HepG2 (cell line): ENCODE measurements at regions not wholly inside any gene's neighbourhood (a gene's known extent, or its start where the extent isn't known, plus 50 kb on each side); places are given as distances from the start of the nearest gene placed in this dataset.

Experiments
- ATAC-seq: fragments of 200-7000 bp; cut with Tn5 transposase; 3 replicates; pipeline ENCODE4 v1.9.1; 2020; ENCODE audit warnings: mild to moderate bottlenecking, moderate library complexity
- BruUV-seq: library from RNA; stranded (reverse); fragments of 400-500 nt; replicated peaks from 2 replicates; lab custom pipeline; 2021; lab: Mats Ljungman, UMichigan
- CTCF ChIA-PET: fragments of 300-600 bp; formaldehyde crosslinking; extraction: SDS; loops from one replicate; lab custom pipeline; 2021; ENCODE audit warnings: low total read pairs, inconsistent platforms, low intra/inter-chr PET ratio; lab: Yijun Ruan, JAX
- POLR2A ChIA-PET: fragments of 350-600 bp; sonication (Branson Sonifier 250); formaldehyde crosslinking; loops from one replicate; lab custom pipeline; 2020; ENCODE audit warnings: antibody characterized with exemption, inconsistent platforms; lab: Yijun Ruan, JAX
- DNase-seq: peaks from one replicate; pipeline ENCODE4 v3.0.0-alpha.2; 2015; ENCODE audit warnings: low spot score
- FAIRE-seq: peaks from 3 replicates; lab custom pipeline; 2011; peaks lifted over from hg19 to GRCh38; lab: Jason Lieb, UNC
- H2AFZ ChIP-seq: one replicate; pipeline ENCODE4 v1.6.1; 2011; ENCODE audit warnings: low read length, inconsistent platforms
- H3K27ac ChIP-seq: fragments of 300-600 bp; 3 replicates; pipeline ENCODE4 v1.8.0; 2011; ENCODE audit warnings: mixed run types, mild to moderate bottlenecking, mixed read lengths, low read length, inconsistent platforms; ENCODE audit not compliant: insufficient read depth; ENCODE audit errors: extremely low read length
- H3K27me3 ChIP-seq, 2 experiments: fragments of 200-600 bp in 1 of 2; 2 replicates in 1 of 2; 3 replicates in 1 of 2; pipeline versions ENCODE4 v1.6.0 to v1.8.0; 2011; ENCODE audit warnings: low read length in 2 of 2, mild to moderate bottlenecking in 2 of 2, moderate library complexity in 2 of 2, inconsistent platforms in 1 of 2; ENCODE audit not compliant: insufficient read depth in 2 of 2, control insufficient read depth in 1 of 2
- H3K36me3 ChIP-seq, 2 experiments: fragments of 200-600 bp in 1 of 2; replicated peaks in 1 of 2; 2 replicates in 1 of 2; 3 replicates in 1 of 2; pipeline versions ENCODE4 v1.5.1 to v1.8.0; 2011; ENCODE audit warnings: low read length in 2 of 2, inconsistent platforms in 1 of 2; ENCODE audit not compliant: insufficient read depth in 2 of 2, control insufficient read depth in 1 of 2
- H3K4me1 ChIP-seq: 2 replicates; pipeline ENCODE4 v1.5.1; 2012; ENCODE audit warnings: low read length, inconsistent platforms; ENCODE audit not compliant: insufficient read depth
- H3K4me2 ChIP-seq: 2 replicates; pipeline ENCODE4 v1.6.0; 2011; ENCODE audit warnings: low read depth, low read length, inconsistent platforms
- H3K4me3 ChIP-seq, 3 experiments: fragments of 200-600 bp in 1 of 3; sonication (generic), shearing (Covaris generic) in 1 of 3; replicated peaks in 1 of 3; 2 replicates each; pipeline ENCODE4 v1.5.1; 2011 to 2016; ENCODE audit warnings: low read length in 3 of 3, inconsistent platforms in 2 of 3, low read depth in 2 of 3, mild to moderate bottlenecking in 2 of 3, control low read depth in 1 of 3, mixed read lengths in 1 of 3; ENCODE audit not compliant: insufficient read depth in 1 of 3
- H3K79me2 ChIP-seq: one replicate; pipeline ENCODE4 v1.6.1; 2011; ENCODE audit warnings: low read length, inconsistent platforms; ENCODE audit not compliant: insufficient read depth
- H3K9ac ChIP-seq: 2 replicates; pipeline ENCODE4 v1.6.0; 2011; ENCODE audit warnings: mild to moderate bottlenecking, low read depth, low read length, inconsistent platforms; ENCODE audit not compliant: insufficient read depth
- H3K9me3 ChIP-seq: 2 replicates; pipeline ENCODE4 v1.5.1; 2012; ENCODE audit warnings: mild to moderate bottlenecking, low read length
- H4K20me1 ChIP-seq: 2 replicates; pipeline ENCODE4 v1.6.0; 2011; ENCODE audit warnings: inconsistent platforms, mild to moderate bottlenecking, low read length, moderate library complexity; ENCODE audit not compliant: insufficient read depth
- HBP1 ChIP-seq: IDR thresholded peaks from 2 replicates; pipeline ENCODE4 v1.6.1; 2016; ENCODE audit warnings: low read depth, control low read depth
- IKZF1 ChIP-seq: fragments of 450-650 bp; IDR thresholded peaks from 2 replicates; pipeline ENCODE4 v1.7.1; 2016
- JUND ChIP-seq: sonication (generic); formaldehyde crosslinking; IDR thresholded peaks from 2 replicates; pipeline ENCODE4 v1.8.0; 2022; ENCODE audit warnings: mild to moderate bottlenecking, missing genetic modification reagents
- RBAK ChIP-seq: sonication (generic); formaldehyde crosslinking; IDR thresholded peaks from 2 replicates; pipeline ENCODE4 v1.5.1; 2020; ENCODE audit warnings: mild to moderate bottlenecking, missing genetic modification reagents
- TCF7L2 ChIP-seq: IDR thresholded peaks from 2 replicates; pipeline ENCODE4 v1.6.1; 2011; ENCODE audit warnings: mild to moderate bottlenecking, low read depth, low read length, moderate library complexity
- TEAD2 ChIP-seq: sonication (generic); formaldehyde crosslinking; IDR thresholded peaks from 2 replicates; pipeline ENCODE4 v1.9.0; 2021; ENCODE audit warnings: missing genetic modification reagents
- TFE3 ChIP-seq: IDR thresholded peaks from 2 replicates; pipeline ENCODE4 v1.6.1; 2016
- ZKSCAN1 ChIP-seq: fragments of 150-350 bp; IDR thresholded peaks from 2 replicates; pipeline ENCODE4 v1.6.1; 2014; ENCODE audit warnings: low read length
- ZNF441 ChIP-seq: sonication (generic); formaldehyde crosslinking; IDR thresholded peaks from 2 replicates; pipeline ENCODE4 v1.7.0; 2021; ENCODE audit warnings: missing genetic modification reagents, borderline replicate concordance
- WGBS: methylation state at CpG from one replicate; pipeline ENCODE4 v1.1.6; 2017; ENCODE audit warnings: low lambda C conversion rate; 5-methylcytosine and 5-hydroxymethylcytosine counted together
- in situ Hi-C: cut with HindIII; loops from 2 replicates; pipeline ENCODE4 v1.10.0; 2017; ENCODE audit warnings: low pct_unique_long_range_greater_than_20kb; ENCODE audit not compliant: extremely low pct_ligation_motif_present
- intact Hi-C: fragments of 100-400 bp; cut with micrococcal nuclease; formaldehyde crosslinking; loops from one replicate; pipeline ENCODE4 v1.10.0; 2022; ENCODE audit not compliant: unreplicated experiment
- TF ChIP-seq, protein P1 (sequence below): sonication (generic); formaldehyde crosslinking; conservative IDR thresholded peaks from 2 replicates; pipeline ENCODE4 v1.8.0; 2022; ENCODE audit warnings: low read depth, missing genetic modification reagents

DNA sequence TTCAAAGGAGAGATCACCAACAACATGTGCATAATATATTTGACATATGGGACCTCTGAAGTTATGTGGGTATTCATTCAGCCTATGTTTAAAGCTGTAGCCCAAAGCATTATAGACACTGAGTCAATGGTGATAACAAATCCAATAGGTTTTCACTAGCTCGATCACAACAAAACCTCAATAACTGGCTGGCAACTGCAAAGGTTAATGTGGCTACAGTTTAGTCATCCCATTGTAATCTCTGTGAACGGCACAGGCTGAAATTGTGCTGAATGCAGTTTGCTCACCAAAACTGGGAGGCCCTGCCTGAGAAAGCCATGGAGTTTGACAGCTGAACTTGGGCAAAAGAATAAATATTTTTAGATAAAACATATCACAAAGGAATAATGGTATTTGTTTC, 152.4 kb upstream of the ADO start:
- Histone ChIP-seq H3K4me1 (no peaks in the 10 kb centered on the region), H3K79me2 (no peaks in the 10 kb centered on the region), H2AFZ (no peak overlapping the region), H4K20me1 (no peaks in the 10 kb centered on the region), H3K9ac (no peak overlapping the region), H3K27ac (no peak overlapping the region), H3K27me3 (no peaks in the 10 kb centered on the region), H3K4me3 (no peak overlapping the region), H3K4me2 (no peak overlapping the region), H3K9me3 (no peaks in the 10 kb centered on the region), H3K36me3 (no peaks in the 10 kb centered on the region)
- in situ Hi-C loops (no loop called here), intact Hi-C loops (no loop called here)
- ATAC-seq (no peak), FAIRE-seq (no peak), DNase-seq (no peak)
- ChIA-PET CTCF (no interaction called here), POLR2A (no interaction called here)
- no peak for TF ChIP-seq ZNF441 (CRISPR knock-in tag)
- no peak for TF ChIP-seq ZKSCAN1
- no peak for TF ChIP-seq HBP1 (CRISPR knock-in tag)
- TF ChIP-seq RBAK (CRISPR knock-in tag): no peak
- TF ChIP-seq IKZF1: no peak
- no peak for TF ChIP-seq JUND (CRISPR knock-in tag)
- no peak for TF ChIP-seq TCF7L2
- TF ChIP-seq TFE3 (CRISPR knock-in tag): no peak
- TF ChIP-seq, protein P1, sequence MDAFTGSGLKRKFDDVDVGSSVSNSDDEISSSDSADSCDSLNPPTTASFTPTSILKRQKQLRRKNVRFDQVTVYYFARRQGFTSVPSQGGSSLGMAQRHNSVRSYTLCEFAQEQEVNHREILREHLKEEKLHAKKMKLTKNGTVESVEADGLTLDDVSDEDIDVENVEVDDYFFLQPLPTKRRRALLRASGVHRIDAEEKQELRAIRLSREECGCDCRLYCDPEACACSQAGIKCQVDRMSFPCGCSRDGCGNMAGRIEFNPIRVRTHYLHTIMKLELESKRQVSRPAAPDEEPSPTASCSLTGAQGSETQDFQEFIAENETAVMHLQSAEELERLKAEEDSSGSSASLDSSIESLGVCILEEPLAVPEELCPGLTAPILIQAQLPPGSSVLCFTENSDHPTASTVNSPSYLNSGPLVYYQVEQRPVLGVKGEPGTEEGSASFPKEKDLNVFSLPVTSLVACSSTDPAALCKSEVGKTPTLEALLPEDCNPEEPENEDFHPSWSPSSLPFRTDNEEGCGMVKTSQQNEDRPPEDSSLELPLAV (CRISPR knock-in tag): no peak
- TF ChIP-seq TEAD2 (CRISPR knock-in tag): no peak
- WGBS: 4% methylated on average over 2 of the region's 2 CpGs
- no TSS peak for BruUV-seq
